ENCODE measurements at regions not wholly inside any gene's neighbourhood (a gene's known extent, or its start where the extent isn't known, plus 50 kb on each side); places are given as distances from the start of the nearest gene placed in this dataset.

GRCh38 chr2:471560-471959, 183.7 kb upstream of the ALKAL2 start:
- DNase-seq (ENCODE audit: low read depth), result no peak
- H3K4me3 ChIP-seq (replicated peaks; ENCODE audit: low read depth, low read length), result no peak overlapping the region
- TF ChIP-seq CTCF (IDR thresholded peaks at IDR 0.05; ENCODE audit: low read length, missing control alignments), result no peak

DNA sequence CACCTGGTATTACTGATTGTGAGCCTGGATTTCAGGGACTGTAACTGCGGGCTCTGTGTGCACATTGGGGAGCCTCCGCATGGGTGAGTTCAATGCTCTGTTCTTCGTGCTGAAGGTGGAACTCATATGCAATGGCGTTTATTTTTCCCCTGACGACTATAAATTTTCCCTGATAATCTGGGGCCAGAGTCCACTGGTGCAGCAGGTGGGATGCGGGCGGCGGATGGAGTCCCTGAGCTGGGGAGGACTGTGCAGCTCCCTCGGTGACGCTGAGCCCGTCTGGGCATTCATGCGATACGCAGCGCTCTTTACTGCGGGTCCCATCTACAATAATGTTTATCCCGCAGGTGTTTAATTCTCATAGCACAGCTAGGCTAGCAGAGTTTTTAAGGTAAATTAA, 181.6 kb upstream of the ALKAL2 start:
- no peak overlapping the region for H3K4me3 ChIP-seq (replicated peaks; ENCODE audit: low read depth, low read length)
- no peak for TF ChIP-seq CTCF (IDR thresholded peaks at IDR 0.05; ENCODE audit: low read length, missing control alignments)
- no peak for DNase-seq (ENCODE audit: low read depth)

GRCh38 chr2:468648-469336, 180.9 kb upstream of the ALKAL2 start:
- no peak overlapping the region for H3K4me3 ChIP-seq (replicated peaks; ENCODE audit: low read depth, low read length)
- TF ChIP-seq CTCF (IDR thresholded peaks at IDR 0.05; ENCODE audit: low read length, missing control alignments), result no peak
- no peak for DNase-seq (ENCODE audit: low read depth)

DNA sequence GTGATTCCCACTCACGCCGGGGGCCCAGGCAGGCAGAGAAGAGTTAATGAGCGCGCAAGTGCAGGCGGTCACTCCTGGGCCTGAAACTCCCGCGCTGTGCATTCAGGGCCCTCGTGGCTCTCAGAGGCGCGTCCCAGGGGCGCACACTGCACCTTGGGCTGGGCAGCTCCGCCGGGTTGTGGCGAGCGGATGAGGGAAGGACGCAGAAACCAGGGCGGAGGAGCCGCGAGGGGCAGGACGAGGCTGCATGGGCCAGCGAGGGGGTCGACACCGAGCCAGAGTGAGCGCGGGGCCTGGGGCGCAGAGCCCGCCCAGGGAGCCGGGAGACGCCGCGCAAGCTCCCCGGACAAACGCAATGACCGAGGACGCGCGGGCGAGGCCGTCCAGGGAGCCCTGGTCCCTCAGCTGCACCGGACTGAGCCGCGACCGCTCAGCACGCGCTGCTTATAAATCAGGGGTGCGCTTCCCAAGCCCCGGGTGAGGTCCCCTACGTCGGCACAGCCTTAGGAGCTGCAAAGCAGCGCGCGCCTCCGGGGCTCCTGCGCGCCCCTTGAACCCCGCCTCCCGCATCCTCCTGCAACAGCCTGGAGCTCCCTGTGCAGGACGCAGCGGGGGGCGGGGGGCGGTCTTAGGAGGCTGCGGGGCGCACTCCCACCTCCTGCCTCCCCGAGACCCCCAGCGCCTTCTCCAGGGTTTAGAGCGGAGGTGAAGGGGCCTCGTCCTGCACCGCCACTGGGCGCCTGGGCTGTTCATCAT, 180.2 kb upstream of the ALKAL2 start:
- H3K4me3 ChIP-seq (replicated peaks; ENCODE audit: low read depth, low read length), result no peak overlapping the region
- no peak for TF ChIP-seq CTCF (IDR thresholded peaks at IDR 0.05; ENCODE audit: low read length, missing control alignments)
- DNase-seq (ENCODE audit: low read depth), result no peak

DNA sequence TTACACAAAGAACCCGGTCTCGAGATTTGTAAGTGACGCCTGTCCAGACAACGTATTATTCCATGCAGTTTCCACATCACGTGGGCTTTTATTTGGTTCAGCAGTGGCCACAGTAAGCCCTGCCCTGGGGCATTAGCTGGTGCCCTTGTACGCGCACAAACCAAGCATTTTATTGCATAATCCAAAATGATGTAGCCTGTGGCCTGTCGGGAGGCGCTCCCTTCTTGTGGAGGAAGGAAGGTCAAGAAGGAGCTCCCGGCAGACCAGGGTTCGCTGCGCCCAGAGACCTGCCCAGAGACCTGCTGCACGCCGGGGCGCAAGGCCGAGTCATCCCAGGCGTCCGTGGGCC, 179.6 kb upstream of the ALKAL2 start:
- TF ChIP-seq CTCF (IDR thresholded peaks at IDR 0.05; ENCODE audit: low read length, missing control alignments), result no peak
- no peak for DNase-seq (ENCODE audit: low read depth)
- no peak overlapping the region for H3K4me3 ChIP-seq (replicated peaks; ENCODE audit: low read depth, low read length)

GRCh38 chr2:467101-467500, 179.2 kb upstream of the ALKAL2 start:
- no peak overlapping the region for H3K4me3 ChIP-seq (replicated peaks; ENCODE audit: low read depth, low read length)
- no peak for TF ChIP-seq CTCF (IDR thresholded peaks at IDR 0.05; ENCODE audit: low read length, missing control alignments)
- DNase-seq (ENCODE audit: low read depth), result no peak

Measured in fibroblast of pulmonary artery (primary cell).